Cardiac fibroblast (primary cell): ENCODE measurements at regions not wholly inside any gene's neighbourhood (a gene's known extent, or its start where the extent isn't known, plus 50 kb on each side); places are given as distances from the start of the nearest gene placed in this dataset.

Experiments used
- DNase-seq, 2 donors: peaks; one replicate each; pipeline versions ENCODE4 v3.0.0 to v3.0.0-alpha.2; 2010; ENCODE audit warnings: low read depth in 2 of 2
- H3K4me3 ChIP-seq, 2 donors: replicated peaks in 1 of 2; 1 replicate in 1 of 2; 2 replicates in 1 of 2; pipeline ENCODE4 v1.5.1; 2011; ENCODE audit warnings: low read depth in 2 of 2, low read length in 2 of 2, mild to moderate bottlenecking in 2 of 2, moderate library complexity in 1 of 2
- TF ChIP-seq, protein P1 (sequence below): IDR thresholded peaks from one replicate; pipeline ENCODE4 v1.5.1; 2011; ENCODE audit warnings: low read depth, mild to moderate bottlenecking, low read length, inconsistent platforms

DNA sequence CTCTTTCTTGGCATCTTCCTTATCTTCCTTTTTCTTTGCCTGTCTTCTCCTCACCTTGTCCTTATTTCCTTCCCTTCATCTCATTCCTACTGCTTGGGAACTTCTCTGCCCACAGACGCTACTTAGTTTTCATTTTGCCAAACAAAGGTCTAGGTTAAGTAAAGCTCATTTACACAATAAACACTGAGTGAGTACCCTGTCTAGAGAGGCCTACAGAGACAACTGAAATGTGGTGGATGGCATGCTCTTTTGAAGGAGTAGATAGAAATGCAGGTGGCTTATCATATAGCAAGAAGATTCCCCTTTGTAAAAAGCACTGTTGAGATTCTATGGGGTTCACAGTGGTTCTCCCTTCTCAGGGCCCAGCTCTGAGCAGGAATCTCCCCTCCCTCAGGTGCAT is 319.0 kb downstream of the CNTN3 start:
- DNase-seq = no peak
- TF ChIP-seq, protein P1, sequence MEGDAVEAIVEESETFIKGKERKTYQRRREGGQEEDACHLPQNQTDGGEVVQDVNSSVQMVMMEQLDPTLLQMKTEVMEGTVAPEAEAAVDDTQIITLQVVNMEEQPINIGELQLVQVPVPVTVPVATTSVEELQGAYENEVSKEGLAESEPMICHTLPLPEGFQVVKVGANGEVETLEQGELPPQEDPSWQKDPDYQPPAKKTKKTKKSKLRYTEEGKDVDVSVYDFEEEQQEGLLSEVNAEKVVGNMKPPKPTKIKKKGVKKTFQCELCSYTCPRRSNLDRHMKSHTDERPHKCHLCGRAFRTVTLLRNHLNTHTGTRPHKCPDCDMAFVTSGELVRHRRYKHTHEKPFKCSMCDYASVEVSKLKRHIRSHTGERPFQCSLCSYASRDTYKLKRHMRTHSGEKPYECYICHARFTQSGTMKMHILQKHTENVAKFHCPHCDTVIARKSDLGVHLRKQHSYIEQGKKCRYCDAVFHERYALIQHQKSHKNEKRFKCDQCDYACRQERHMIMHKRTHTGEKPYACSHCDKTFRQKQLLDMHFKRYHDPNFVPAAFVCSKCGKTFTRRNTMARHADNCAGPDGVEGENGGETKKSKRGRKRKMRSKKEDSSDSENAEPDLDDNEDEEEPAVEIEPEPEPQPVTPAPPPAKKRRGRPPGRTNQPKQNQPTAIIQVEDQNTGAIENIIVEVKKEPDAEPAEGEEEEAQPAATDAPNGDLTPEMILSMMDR = no peak
- H3K4me3 ChIP-seq = no peak overlapping the region

DNA sequence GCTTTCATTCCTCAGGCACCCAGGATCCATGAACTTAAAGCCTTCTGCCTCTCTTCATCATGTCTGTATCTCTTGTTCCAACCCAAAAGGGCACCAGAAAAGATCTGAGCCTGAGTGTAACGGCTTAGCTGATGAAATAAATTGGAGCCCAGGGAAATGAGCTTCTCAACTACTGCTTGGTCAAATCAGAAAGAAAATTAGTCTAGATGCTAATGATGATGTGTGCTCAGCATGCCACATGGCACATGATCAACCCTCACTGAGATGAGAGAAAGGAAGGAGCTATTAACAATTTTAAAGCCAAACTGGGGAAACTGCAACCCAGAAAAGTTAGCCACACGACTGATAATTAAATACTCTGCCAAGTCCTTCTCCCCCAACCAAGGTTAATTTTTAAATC is 325.7 kb downstream of the CNTN3 start:
- DNase-seq = no peak
- TF ChIP-seq, protein P1 = no peak

GRCh38 chr3:74287557-74287956 is 326.9 kb downstream of the CNTN3 start:
- TF ChIP-seq, protein P1 = no peak
- no peak for DNase-seq
- no peak overlapping the region for H3K4me3 ChIP-seq

More for the DNA sequence above, 325.7 kb downstream of the CNTN3 start:
- no peak overlapping the region for H3K4me3 ChIP-seq

DNA sequence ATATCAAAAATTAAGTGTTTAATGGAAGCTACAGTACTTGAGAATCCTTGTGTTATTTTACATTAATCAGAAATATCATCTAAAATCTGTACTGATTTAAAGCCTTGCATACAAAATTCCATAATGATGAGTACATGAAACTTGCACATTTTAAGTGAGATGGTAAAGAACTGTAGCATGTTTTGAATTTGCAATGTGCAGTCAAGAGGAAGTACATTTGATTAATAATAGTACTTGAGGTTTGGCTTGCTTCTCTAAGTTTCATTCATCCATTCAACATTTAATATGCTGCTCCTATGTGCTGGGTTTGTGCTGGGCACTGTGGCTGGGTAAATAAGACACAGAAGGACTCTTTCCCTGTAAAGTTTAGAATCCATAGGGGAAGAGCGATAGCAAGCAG is 332.3 kb downstream of the CNTN3 start:
- TF ChIP-seq, protein P1 = no peak
- H3K4me3 ChIP-seq = no peak overlapping the region
- DNase-seq = no peak

DNA sequence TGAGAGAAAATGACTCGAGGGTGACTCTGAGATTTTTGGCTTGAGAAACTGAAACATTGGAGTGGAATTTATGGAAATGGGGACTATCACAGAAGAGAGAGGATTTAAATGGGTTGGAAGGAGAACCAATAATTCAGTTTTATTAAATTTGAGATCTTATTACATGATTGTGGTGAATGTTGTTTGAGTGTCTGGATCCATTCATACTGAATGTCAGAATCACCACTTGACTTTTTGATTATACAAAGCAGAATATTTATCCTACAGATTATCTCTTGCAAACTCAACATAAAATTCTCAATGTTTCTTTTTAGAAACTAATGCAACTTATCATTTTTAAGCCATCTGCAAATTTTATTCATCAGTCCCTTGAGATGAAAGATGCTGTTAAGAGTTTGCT is 332.8 kb downstream of the CNTN3 start:
- no peak for DNase-seq
- TF ChIP-seq, protein P1 = no peak
- H3K4me3 ChIP-seq = no peak overlapping the region

- no peak for DNase-seq
- TF ChIP-seq, protein P1 = no peak
- H3K4me3 ChIP-seq = no peak overlapping the region
These were observed 340.7 kb downstream of the CNTN3 start for GRCh38 chr3:74273555-74274402.
